Trophoblast cell (in vitro differentiated cells and primary cell): ENCODE measurements at regions not wholly inside any gene's neighbourhood (a gene's known extent, or its start where the extent isn't known, plus 50 kb on each side); places are given as distances from the start of the nearest gene placed in this dataset.

Experiments
- DNase-seq, 2 donors: peaks; one replicate each; pipeline ENCODE4 v3.0.0-alpha.2; 2016
- H2AFZ ChIP-seq: 2 replicates; pipeline ENCODE4 v1.6.1; 2013; ENCODE audit warnings: low read length, moderate library complexity, mild to moderate bottlenecking; ENCODE audit not compliant: insufficient read depth, poor library complexity
- H2AK5ac ChIP-seq: 2 replicates; pipeline ENCODE4 v1.6.1; 2013; ENCODE audit warnings: mild to moderate bottlenecking, low read length
- H2BK120ac ChIP-seq: 2 replicates; pipeline ENCODE4 v1.6.1; 2013; ENCODE audit warnings: low read length, mild to moderate bottlenecking, moderate library complexity; ENCODE audit not compliant: insufficient read depth, poor library complexity
- H2BK12ac ChIP-seq: 2 replicates; pipeline ENCODE4 v1.6.1; 2013; ENCODE audit warnings: mild to moderate bottlenecking, low read length, moderate library complexity
- H2BK5ac ChIP-seq: 2 replicates; pipeline ENCODE4 v1.6.1; 2013; ENCODE audit warnings: low read length, low read depth, moderate library complexity, mild to moderate bottlenecking; ENCODE audit not compliant: poor library complexity
- H3K14ac ChIP-seq: 2 replicates; pipeline ENCODE4 v1.6.1; 2013; ENCODE audit warnings: mild to moderate bottlenecking, low read length
- H3K18ac ChIP-seq: 2 replicates; pipeline ENCODE4 v1.6.1; 2013; ENCODE audit warnings: mild to moderate bottlenecking, low read length
- H3K23ac ChIP-seq: 2 replicates; pipeline ENCODE4 v1.6.1; 2013; ENCODE audit warnings: low read length
- H3K27ac ChIP-seq: 2 replicates; pipeline ENCODE4 v1.5.1; 2013; ENCODE audit warnings: low read depth, mild to moderate bottlenecking, inconsistent platforms, low read length, moderate library complexity
- H3K27me3 ChIP-seq: 2 replicates; pipeline ENCODE4 v1.6.1; 2013; ENCODE audit warnings: inconsistent platforms, mild to moderate bottlenecking, low read length, moderate library complexity; ENCODE audit not compliant: insufficient read depth
- H3K36me3 ChIP-seq, 2 experiments: 1 replicate in 1 of 2; 2 replicates in 1 of 2; pipeline ENCODE4 v1.6.1; 2013; ENCODE audit warnings: low read length in 2 of 2, mild to moderate bottlenecking in 2 of 2, moderate library complexity in 1 of 2; ENCODE audit not compliant: insufficient read depth in 2 of 2, control insufficient read depth in 1 of 2
- H3K4ac ChIP-seq: 2 replicates; pipeline ENCODE4 v1.6.1; 2013; ENCODE audit warnings: low read depth, mild to moderate bottlenecking, low read length, moderate library complexity
- H3K4me1 ChIP-seq, 2 experiments: 1 replicate in 1 of 2; 2 replicates in 1 of 2; pipeline ENCODE4 v1.6.1; 2013; ENCODE audit warnings: low read length in 2 of 2, mild to moderate bottlenecking in 2 of 2, moderate library complexity in 1 of 2; ENCODE audit not compliant: insufficient read depth in 2 of 2, control insufficient read depth in 1 of 2
- H3K4me2 ChIP-seq: 2 replicates; pipeline ENCODE4 v1.6.1; 2013; ENCODE audit warnings: inconsistent platforms, mild to moderate bottlenecking, low read length, moderate library complexity
- H3K4me3 ChIP-seq: 2 replicates; pipeline ENCODE4 v1.5.1; 2013; ENCODE audit warnings: mild to moderate bottlenecking, low read depth, low read length, inconsistent platforms
- H3K79me1 ChIP-seq: one replicate; pipeline ENCODE4 v1.6.1; 2013; ENCODE audit warnings: low read length
- H3K79me2 ChIP-seq: 2 replicates; pipeline ENCODE4 v1.6.1; 2013; ENCODE audit warnings: low read length, mild to moderate bottlenecking; ENCODE audit not compliant: control insufficient read depth, insufficient read depth, poor library complexity
- H3K9ac ChIP-seq: 2 replicates; pipeline ENCODE4 v1.6.1; 2013; ENCODE audit warnings: mild to moderate bottlenecking, low read length
- H3K9me3 ChIP-seq: 2 replicates; pipeline ENCODE4 v1.6.1; 2013; ENCODE audit warnings: low read depth, mild to moderate bottlenecking, control low read depth, inconsistent platforms, low read length; ENCODE audit not compliant: insufficient read depth
- H4K12ac ChIP-seq: 2 replicates; pipeline ENCODE4 v1.6.1; 2013; ENCODE audit warnings: low read depth, mild to moderate bottlenecking, low read length, moderate library complexity
- H4K8ac ChIP-seq: 2 replicates; pipeline ENCODE4 v1.6.1; 2013; ENCODE audit warnings: low read depth, mild to moderate bottlenecking, low read length, moderate library complexity
- H4K91ac ChIP-seq: one replicate; pipeline ENCODE4 v1.6.1; 2013; ENCODE audit warnings: low read depth, mild to moderate bottlenecking, low read length, moderate library complexity
- WGBS: extraction: QIAGEN DNeasy Blood & Tissue Kit; methylation state at CpG from one replicate; pipeline ENCODE4 v1.1.7; 2013; ENCODE audit warnings: missing lambda C conversion rate; ENCODE audit not compliant: insufficient read length, insufficient coverage; ENCODE audit errors: extremely low coverage; 5-methylcytosine and 5-hydroxymethylcytosine counted together

GRCh38 chr6:105806486-105806920 lies 279.6 kb upstream of the PRDM1 start:
- Histone ChIP-seq H3K9ac (no peak overlapping the region), H3K79me2 (no peaks in the 10 kb centered on the region), H3K4me3 (no peak overlapping the region), H3K14ac (no peak overlapping the region), H3K79me1 (peaks cover 2% of the 10 kb centered on the region), H3K27ac (no peak overlapping the region), H3K4me1 (peaks cover 3 to 13% of the 10 kb centered on the region in 2 experiments), H4K12ac (no peak overlapping the region), H2AK5ac (no peak overlapping the region), H4K91ac (no peak overlapping the region), H3K23ac (no peak overlapping the region), H3K9me3 (no peaks in the 10 kb centered on the region), H2AFZ (no peak overlapping the region), H2BK5ac (no peak overlapping the region), H3K4ac (no peak overlapping the region), H2BK12ac (no peak overlapping the region), H3K36me3 (no peaks in the 10 kb centered on the region), H4K8ac (no peak overlapping the region), H3K27me3 (no peaks in the 10 kb centered on the region), H2BK120ac (no peak overlapping the region), H3K4me2 (no peak overlapping the region), H3K18ac (no peak overlapping the region)
- no peak for DNase-seq
- WGBS: no CpG with 5 or more reads among the region's 3 CpGs

- Histone ChIP-seq H2BK120ac (no peak overlapping the region), H2BK12ac (no peak overlapping the region), H3K27me3 (no peaks in the 10 kb centered on the region), H3K79me1 (peaks cover 2% of the 10 kb centered on the region), H3K27ac (no peak overlapping the region), H3K9me3 (no peaks in the 10 kb centered on the region), H3K36me3 (no peaks in the 10 kb centered on the region), H3K14ac (no peak overlapping the region), H4K8ac (no peak overlapping the region), H2BK5ac (no peak overlapping the region), H3K18ac (no peak overlapping the region), H4K12ac (no peak overlapping the region), H3K23ac (no peak overlapping the region), H3K4me1 (peaks cover 3 to 11% of the 10 kb centered on the region in 2 experiments), H3K4me2 (no peak overlapping the region), H4K91ac (no peak overlapping the region), H3K79me2 (no peaks in the 10 kb centered on the region), H2AK5ac (no peak overlapping the region), H3K4ac (no peak overlapping the region), H2AFZ (no peak overlapping the region), H3K4me3 (no peak overlapping the region), H3K9ac (no peak overlapping the region)
- DNase-seq: no peak
- no CpG with 5 or more reads among the region's 2 CpGs for WGBS
Measured at GRCh38 chr6:105805501-105806023, 280.6 kb upstream of the PRDM1 start.

- H2BK12ac ChIP-seq: no peak overlapping the region
- H3K9me3 ChIP-seq: no peaks in the 10 kb centered on the region
- peaks cover 0 to 4% of the 10 kb centered on the region in 2 experiments for H3K4me1 ChIP-seq
- H3K27me3 ChIP-seq: no peaks in the 10 kb centered on the region
- H3K4ac ChIP-seq: no peak overlapping the region
- H3K23ac ChIP-seq: no peak overlapping the region
- H3K18ac ChIP-seq: no peak overlapping the region
- no peak overlapping the region for H2BK120ac ChIP-seq
- H3K14ac ChIP-seq: no peak overlapping the region
- no peak overlapping the region for H2AFZ ChIP-seq
- H3K4me3 ChIP-seq: no peak overlapping the region
- no peak overlapping the region for H4K91ac ChIP-seq
- H3K36me3 ChIP-seq: no peaks in the 10 kb centered on the region
- H4K12ac ChIP-seq: no peak overlapping the region
- no peak overlapping the region for H2BK5ac ChIP-seq
- H4K8ac ChIP-seq: no peak overlapping the region
- H3K79me1 ChIP-seq: peaks cover 2% of the 10 kb centered on the region
- no peak overlapping the region for H3K9ac ChIP-seq
- no peaks in the 10 kb centered on the region for H3K79me2 ChIP-seq
- H3K27ac ChIP-seq: no peak overlapping the region
- DNase-seq: peak; percentile 15 to 73
- no peak overlapping the region for H2AK5ac ChIP-seq
- H3K4me2 ChIP-seq: no peak overlapping the region
- no CpG with 5 or more reads among the region's 3 CpGs for WGBS
Measured at GRCh38 chr6:105804424-105804823, 281.7 kb upstream of the PRDM1 start.

GRCh38 chr6:105804000-105804399 lies 282.1 kb upstream of the PRDM1 start:
- Histone ChIP-seq H3K9me3 (no peaks in the 10 kb centered on the region), H2AFZ (no peak overlapping the region), H3K4me2 (no peak overlapping the region), H2BK5ac (no peak overlapping the region), H3K9ac (no peak overlapping the region), H2BK120ac (no peak overlapping the region), H3K79me2 (no peaks in the 10 kb centered on the region), H3K79me1 (no peaks in the 10 kb centered on the region), H3K27me3 (no peaks in the 10 kb centered on the region), H3K23ac (no peak overlapping the region), H3K27ac (no peak overlapping the region), H4K91ac (no peak overlapping the region), H3K18ac (no peak overlapping the region), H3K4ac (no peak overlapping the region), H2AK5ac (no peak overlapping the region), H3K36me3 (no peaks in the 10 kb centered on the region), H3K14ac (no peak overlapping the region), H3K4me3 (no peak overlapping the region), H2BK12ac (no peak overlapping the region), H4K12ac (no peak overlapping the region), H4K8ac (no peak overlapping the region), H3K4me1 (peaks cover 0 to under 1% of the 10 kb centered on the region in 2 experiments)
- WGBS: no CpG with 5 or more reads among the region's 1 CpG
- no peak for DNase-seq
